Activated naive CD4-positive, alpha-beta T cell treated with anti-CD3 and anti-CD28 coated beads, Interleukin-2, amount 50 U/mL, for 72 hours (primary cell): ENCODE measurements at regions not wholly inside any gene's neighbourhood (a gene's known extent, or its start where the extent isn't known, plus 50 kb on each side); places are given as distances from the start of the nearest gene placed in this dataset.

Experiments
- ATAC-seq, 2 donors: fragments of 150-1000 bp; cut with Tn5 transposase; 2 replicates each; pipeline ENCODE4 v1.10.0; 2021; ENCODE audit warnings: mild to moderate bottlenecking in 2 of 2, moderate library complexity in 2 of 2
- DNase-seq, 2 donors: peaks; one replicate each; pipeline ENCODE4 v3.0.0; 2021 to 2022; ENCODE audit warnings: low spot score in 2 of 2
- H3K27ac Mint-ChIP-seq, 2 donors: one replicate each; pipeline ENCODE4 v1.8.0; 2022; ENCODE audit warnings: mild to moderate bottlenecking in 2 of 2, mixed read lengths in 2 of 2
- H3K36me3 Mint-ChIP-seq, 2 donors: one replicate each; pipeline ENCODE4 v1.8.0; 2022; ENCODE audit warnings: mixed read lengths in 2 of 2
- H3K9me3 Mint-ChIP-seq, 2 donors: one replicate each; pipeline ENCODE4 v1.8.0; 2022; ENCODE audit warnings: mixed read lengths in 2 of 2

DNA sequence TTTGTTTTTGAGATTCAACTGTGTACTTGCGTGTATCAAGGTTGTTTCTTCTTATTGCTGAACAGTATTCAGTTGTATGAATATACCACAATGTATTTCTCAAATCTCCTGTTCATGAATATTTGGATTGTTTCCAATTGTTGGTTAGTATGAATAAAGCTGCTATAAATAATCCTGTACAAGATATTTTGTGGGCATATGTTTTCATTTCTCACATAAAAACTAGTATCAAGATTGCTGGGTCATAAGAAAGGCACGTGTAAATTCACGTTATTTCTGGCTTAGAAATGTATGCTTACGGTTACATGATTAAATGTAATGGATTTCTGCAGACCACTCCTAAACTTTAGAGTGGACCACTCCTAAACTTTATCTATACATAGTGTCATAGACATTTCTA is 96.6 kb downstream of the BTBD3 start:
- Mint-ChIP-seq H3K9me3 (peaks cover 0 to 8% of the 10 kb centered on the region in 2 donors), H3K36me3 (peaks cover 0 to 10% of the 10 kb centered on the region in 2 donors), H3K27ac (no peak overlapping the region)
- DNase-seq (no peak), ATAC-seq (no peak)

DNA sequence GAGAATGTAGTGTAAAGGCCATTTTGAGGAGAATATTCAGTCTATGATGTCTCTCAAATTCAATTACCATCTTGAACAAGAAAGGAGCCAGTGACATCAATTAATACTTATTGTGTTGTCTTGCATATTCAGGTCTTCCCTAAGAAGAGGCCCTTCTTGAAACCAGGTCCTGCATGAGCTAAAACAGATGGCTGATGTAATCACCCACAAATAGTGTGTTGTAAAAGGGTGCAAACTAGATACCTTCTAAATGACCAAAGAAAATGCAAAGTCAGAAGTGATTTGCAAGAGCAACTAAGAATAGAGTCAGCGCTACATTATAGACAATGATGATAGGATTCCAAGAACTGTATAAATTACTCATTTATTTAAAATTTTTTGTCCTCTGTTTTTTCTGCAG is 97.0 kb downstream of the BTBD3 start:
- H3K9me3 Mint-ChIP-seq: peaks cover 0 to 8% of the 10 kb centered on the region in 2 donors

DNA sequence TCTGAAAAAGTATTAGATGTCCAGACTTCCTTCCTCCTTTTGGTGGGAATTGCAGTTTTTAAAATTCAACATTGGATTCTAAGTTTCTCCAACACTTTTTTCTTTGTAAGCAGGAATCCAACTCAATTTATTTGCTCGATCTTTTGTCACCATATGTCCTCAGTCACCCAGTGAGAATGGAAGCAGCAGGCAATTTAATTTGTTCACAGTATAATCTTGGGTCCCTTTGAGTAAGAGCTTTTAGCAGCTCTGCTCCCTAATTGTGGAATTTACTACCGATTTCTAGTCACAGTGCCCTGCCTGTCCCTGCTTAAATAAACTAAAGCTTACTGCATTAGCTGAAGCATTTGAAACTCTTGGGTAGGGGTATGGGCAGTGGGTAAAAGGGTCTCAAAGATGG is 98.6 kb downstream of the BTBD3 start:
- Mint-ChIP-seq H3K27ac (no peak overlapping the region), H3K36me3 (peaks cover 0 to 10% of the 10 kb centered on the region in 2 donors), H3K9me3 (peaks cover 0 to 8% of the 10 kb centered on the region in 2 donors)
- DNase-seq (no peak), ATAC-seq (no peak)

More for the DNA sequence above, 97.0 kb downstream of the BTBD3 start:
- DNase-seq (no peak), ATAC-seq (no peak)
- peaks cover 0 to 10% of the 10 kb centered on the region in 2 donors for H3K36me3 Mint-ChIP-seq
- no peak overlapping the region for H3K27ac Mint-ChIP-seq

DNA sequence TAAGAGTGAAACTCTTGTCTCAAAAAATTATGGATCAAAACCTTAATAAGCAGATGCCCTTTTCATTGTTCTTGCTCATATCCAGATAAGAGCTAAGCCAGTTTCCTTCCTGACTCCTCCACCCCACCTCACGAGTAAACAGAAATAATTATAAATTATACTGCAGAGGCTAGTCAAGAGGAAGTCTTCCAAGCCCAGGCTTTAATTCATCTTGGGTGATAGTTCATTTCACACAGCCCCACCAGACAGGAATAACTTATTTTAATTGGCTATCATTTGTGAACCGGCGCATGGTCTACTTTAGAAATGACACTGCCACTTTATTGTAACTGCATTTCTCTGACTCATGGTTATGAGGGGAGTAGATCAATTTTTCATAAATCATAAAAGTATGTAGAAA is 102.0 kb downstream of the BTBD3 start:
- H3K27ac Mint-ChIP-seq: no peak overlapping the region
- DNase-seq (no peak), ATAC-seq (no peak)
- H3K36me3 Mint-ChIP-seq: peaks cover 0 to 10% of the 10 kb centered on the region in 2 donors
- H3K9me3 Mint-ChIP-seq: peaks cover 1 to 8% of the 10 kb centered on the region in 2 donors

DNA sequence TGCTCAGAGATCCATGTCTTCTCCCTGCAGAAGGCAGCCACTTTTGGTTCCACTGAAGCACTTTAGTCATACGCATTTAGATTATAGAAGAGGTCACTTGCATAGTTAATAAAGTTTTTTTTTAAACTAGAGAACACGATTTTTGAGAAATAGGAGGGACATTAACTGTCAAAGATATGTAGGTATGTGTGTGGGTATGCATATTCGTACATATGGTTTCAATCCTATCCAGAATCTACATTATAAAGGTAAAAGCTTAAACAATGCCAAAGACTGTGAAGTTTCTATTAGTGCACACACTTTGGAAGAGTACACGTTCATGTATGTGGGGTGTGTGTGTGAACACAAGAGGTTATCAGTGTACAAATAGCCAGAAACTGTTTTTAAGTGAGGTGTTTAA is 103.2 kb downstream of the BTBD3 start:
- ATAC-seq (no peak), DNase-seq (no peak)
- Mint-ChIP-seq H3K36me3 (peaks cover 0 to 10% of the 10 kb centered on the region in 2 donors), H3K9me3 (peaks cover 5 to 11% of the 10 kb centered on the region in 2 donors), H3K27ac (no peak overlapping the region)

DNA sequence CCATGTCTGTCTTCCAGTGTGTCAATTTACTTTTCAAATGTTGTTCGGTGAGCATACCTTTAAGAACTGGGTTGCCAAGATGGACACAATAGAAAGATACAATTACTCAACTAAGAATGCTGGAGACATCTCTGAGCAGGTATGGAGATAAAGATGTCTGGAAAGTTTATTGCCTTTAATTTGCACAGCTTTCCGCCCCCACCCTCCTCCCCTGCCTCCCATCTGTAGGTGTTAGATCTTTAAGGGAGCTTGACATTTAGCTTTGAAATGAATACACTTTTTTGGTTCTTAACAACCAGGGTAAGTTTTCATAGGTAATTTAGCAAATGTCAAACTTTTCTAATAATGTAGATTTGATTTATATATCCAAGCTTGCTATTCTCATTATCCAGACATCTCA is 104.4 kb downstream of the BTBD3 start:
- ATAC-seq (no peak), DNase-seq (no peak)
- H3K9me3 Mint-ChIP-seq: peaks cover 9 to 16% of the 10 kb centered on the region in 2 donors
- peaks cover 0 to 9% of the 10 kb centered on the region in 2 donors for H3K36me3 Mint-ChIP-seq
- H3K27ac Mint-ChIP-seq: no peak overlapping the region

DNA sequence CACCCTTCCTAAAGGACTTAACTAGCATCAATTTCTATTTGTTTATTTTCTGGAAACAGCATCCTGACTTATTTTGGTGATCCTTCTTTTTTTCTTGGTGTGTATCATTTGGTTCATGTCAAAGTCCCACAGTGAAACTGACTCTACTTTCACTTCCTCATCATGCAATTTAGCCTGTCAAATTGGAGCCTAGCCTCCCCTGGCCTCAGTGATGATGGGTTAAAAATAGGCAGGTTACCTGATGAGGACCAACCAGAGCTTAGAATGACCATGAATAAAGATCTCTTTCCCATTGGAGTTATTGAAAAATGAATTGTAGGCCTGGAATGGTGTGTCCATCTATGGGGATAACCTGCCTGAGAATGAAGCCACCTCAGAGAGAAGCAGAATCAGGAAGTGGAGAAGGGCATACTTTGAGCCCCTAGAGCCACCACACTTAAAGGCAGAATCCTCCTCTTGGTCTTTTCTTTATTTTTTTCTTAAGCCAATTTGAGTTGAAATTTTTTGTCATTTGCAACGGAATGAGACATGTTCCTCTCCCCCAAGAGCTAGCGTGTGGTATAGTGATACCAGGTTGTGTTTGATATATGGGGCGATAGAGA is 105.6 kb downstream of the BTBD3 start:
- no peak for ATAC-seq
- Mint-ChIP-seq H3K9me3 (peaks cover 9 to 12% of the 10 kb centered on the region in 2 donors), H3K36me3 (no peaks in the 10 kb centered on the region), H3K27ac (no peak overlapping the region)
- no peak for DNase-seq

DNA sequence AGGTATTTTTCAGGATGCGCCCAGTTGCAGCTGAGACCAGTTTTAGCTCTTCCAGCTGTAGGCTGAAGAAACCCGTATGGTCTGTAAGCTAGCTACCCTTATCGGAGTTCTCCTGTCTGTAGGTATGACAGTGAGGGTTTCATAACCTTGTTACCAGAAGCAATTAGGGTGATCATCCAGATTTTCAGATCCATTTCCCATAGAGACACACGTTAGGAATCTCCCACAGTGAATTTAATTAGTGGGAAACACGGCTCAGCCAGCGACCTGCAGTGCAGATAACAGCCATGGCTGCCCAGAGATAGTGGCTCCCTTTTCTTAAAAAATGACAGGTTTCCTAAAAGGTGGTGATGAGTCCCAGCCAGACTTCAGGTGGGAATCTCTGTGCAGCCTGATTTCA is 111.1 kb downstream of the BTBD3 start:
- H3K27ac Mint-ChIP-seq: no peak overlapping the region
- no peaks in the 10 kb centered on the region for H3K36me3 Mint-ChIP-seq
- ATAC-seq (no peak), DNase-seq (no peak)
- peaks cover 7 to 9% of the 10 kb centered on the region in 2 donors for H3K9me3 Mint-ChIP-seq

DNA sequence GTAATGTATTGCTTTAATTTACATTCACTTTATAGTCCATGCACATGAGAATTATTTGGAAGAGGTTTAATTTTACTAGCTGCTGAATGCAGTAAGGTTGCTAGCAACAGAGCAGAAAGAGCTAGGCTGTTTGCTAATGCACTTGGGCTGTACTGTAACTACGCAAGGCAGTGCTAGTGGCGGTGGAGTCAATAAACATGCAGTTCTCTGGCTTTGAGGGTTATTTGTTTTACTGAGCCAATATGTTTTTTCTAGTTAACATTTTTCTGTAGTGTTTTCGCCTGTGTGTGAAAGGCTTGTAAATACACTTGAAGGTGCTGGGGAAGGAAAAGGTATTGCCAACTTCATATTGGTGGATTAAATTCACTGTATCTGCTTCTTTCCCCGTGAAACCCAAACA is 112.8 kb downstream of the BTBD3 start:
- DNase-seq (no peak), ATAC-seq (no peak)
- Mint-ChIP-seq H3K27ac (no peak overlapping the region), H3K9me3 (peaks cover 4 to 7% of the 10 kb centered on the region in 2 donors), H3K36me3 (no peaks in the 10 kb centered on the region)

DNA sequence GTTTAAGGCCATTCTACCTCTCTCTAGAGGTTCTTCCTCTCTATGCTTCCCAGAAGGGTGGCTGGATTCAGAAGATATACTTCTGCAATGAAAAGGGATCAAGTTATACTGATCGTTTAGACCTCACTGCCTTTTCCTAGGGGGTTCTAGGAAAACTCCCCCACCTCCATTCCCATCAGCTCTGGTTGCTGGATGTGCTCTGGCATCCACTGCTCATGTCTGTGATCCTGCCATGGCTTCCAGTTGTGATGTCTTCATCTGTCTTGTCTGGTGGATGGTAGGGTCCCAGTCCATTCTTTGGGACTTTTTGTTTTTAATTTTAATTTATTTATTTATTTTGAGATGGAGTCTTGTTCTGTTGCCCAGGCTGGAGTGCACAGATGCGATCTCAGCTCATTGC is 118.4 kb downstream of the BTBD3 start:
- Mint-ChIP-seq H3K36me3 (no peaks in the 10 kb centered on the region), H3K9me3 (no peaks in the 10 kb centered on the region), H3K27ac (no peak overlapping the region)
- DNase-seq (no peak), ATAC-seq (no peak)

DNA sequence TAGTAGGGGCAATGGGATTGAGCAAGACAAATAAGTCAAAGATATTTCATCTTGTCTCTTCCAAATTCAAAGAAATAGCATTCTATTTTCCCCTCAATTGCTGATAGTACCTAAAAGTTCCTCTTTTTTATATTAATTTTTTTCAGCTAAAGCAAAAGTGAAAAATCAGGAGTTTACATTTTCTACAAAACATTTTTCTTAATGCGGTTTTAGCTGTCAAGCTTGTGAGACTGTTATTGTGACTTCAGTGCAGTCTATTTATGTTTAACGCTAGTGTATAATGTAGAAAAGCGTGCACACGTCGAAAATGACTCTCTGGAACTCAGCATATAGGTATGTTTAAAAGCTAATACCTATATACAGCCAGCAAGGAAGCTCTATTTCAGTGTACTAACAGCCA is 119.8 kb downstream of the BTBD3 start:
- no peak overlapping the region for H3K27ac Mint-ChIP-seq
- no peaks in the 10 kb centered on the region for H3K36me3 Mint-ChIP-seq
- no peak for DNase-seq
- H3K9me3 Mint-ChIP-seq: no peaks in the 10 kb centered on the region
- no peak for ATAC-seq

DNA sequence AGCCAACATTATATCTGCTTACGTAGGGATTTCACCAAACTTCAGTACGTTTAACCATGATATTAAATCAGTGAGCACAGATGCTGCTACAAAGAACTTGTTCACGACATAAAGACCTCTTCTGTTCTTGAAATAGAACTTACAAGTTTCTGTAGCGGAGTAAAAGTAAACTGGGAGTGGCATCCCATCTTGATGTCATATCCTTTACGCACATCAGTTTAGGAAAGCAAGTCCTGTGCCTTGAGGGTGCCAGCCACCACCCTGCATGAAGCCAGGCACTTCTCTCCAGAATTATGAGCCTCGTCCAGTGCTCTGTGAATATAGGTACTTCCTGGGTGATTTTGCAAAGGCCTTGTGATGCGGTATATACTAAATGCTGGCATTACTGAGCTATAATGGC is 122.6 kb downstream of the BTBD3 start:
- no peak for ATAC-seq
- no peaks in the 10 kb centered on the region for H3K36me3 Mint-ChIP-seq
- no peak for DNase-seq
- no peak overlapping the region for H3K27ac Mint-ChIP-seq
- H3K9me3 Mint-ChIP-seq: no peaks in the 10 kb centered on the region

DNA sequence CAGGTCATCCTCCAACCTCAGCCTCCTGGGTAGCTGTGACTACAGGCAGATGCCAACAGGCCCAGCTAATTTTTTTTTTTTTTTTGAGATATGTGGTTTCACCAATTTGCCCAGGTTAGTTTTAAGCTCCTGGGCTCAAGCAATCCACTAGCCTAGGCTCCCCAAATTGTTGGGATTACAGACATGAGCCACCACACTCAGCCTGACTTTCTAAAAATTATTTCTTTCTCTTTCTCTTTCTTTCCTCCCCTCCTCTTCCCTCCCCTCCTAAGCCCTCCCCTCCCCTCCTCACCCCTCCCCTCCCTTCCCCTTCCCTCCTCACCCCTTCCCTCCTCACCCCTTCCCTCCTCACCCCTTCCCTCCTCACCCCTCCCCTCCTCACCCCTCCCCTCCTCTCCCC is 127.3 kb downstream of the BTBD3 start:
- Mint-ChIP-seq H3K36me3 (no peaks in the 10 kb centered on the region), H3K27ac (no peak overlapping the region), H3K9me3 (peaks cover 5 to 8% of the 10 kb centered on the region in 2 donors)
- ATAC-seq (no peak), DNase-seq (no peak)

DNA sequence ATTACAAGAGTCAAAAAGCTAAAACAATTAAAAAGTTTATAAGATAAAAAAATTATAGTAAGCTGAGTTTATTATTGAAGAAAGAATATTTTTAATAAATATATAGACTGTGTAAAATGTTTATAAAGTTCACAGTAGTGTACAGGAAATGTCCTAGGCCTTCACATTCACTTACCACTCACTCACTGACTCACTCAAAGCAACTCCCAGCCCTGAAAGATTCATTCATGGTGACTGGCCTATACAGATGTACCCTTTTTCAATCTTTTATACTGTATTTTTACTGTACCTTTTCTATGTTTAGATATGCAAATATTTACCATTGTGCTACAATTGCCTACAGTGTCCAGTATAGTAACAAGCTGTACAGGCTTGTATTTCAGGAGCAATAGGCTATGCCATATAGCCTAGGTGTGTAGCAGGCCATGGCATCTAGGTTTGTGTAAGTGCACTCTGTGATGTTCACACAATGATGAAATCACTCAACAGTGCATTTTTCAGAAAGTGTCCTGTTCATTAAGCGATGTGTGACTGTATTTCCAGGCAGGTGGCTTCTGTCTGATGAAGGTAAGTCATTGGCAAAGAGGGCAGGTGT is 130.2 kb downstream of the BTBD3 start:
- ATAC-seq: no peak
- DNase-seq: no peak
- Mint-ChIP-seq H3K36me3 (no peaks in the 10 kb centered on the region), H3K27ac (no peak overlapping the region), H3K9me3 (peaks cover 8 to 13% of the 10 kb centered on the region in 2 donors)

DNA sequence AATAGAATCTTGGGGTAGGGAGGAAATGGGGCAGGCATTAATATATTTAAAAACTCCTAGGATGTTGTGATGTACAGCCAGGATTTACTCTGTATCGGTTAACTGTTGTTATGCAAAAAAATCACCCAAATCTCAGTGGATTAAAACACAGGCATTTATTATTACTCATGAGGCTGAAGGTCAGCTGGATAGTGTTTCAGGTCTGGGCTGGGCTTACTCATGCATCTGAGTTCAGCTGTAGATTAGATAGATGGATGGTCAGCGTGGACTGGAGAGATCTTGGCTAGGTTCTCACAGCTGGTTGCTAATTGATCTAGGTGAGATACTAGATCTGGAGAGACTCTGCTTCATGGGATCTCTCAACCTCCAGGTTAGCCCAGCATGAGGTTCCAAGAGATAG is 131.4 kb downstream of the BTBD3 start:
- no peak for DNase-seq
- no peak for ATAC-seq
- Mint-ChIP-seq H3K27ac (no peak overlapping the region), H3K9me3 (peaks cover 8 to 13% of the 10 kb centered on the region in 2 donors), H3K36me3 (no peaks in the 10 kb centered on the region)

DNA sequence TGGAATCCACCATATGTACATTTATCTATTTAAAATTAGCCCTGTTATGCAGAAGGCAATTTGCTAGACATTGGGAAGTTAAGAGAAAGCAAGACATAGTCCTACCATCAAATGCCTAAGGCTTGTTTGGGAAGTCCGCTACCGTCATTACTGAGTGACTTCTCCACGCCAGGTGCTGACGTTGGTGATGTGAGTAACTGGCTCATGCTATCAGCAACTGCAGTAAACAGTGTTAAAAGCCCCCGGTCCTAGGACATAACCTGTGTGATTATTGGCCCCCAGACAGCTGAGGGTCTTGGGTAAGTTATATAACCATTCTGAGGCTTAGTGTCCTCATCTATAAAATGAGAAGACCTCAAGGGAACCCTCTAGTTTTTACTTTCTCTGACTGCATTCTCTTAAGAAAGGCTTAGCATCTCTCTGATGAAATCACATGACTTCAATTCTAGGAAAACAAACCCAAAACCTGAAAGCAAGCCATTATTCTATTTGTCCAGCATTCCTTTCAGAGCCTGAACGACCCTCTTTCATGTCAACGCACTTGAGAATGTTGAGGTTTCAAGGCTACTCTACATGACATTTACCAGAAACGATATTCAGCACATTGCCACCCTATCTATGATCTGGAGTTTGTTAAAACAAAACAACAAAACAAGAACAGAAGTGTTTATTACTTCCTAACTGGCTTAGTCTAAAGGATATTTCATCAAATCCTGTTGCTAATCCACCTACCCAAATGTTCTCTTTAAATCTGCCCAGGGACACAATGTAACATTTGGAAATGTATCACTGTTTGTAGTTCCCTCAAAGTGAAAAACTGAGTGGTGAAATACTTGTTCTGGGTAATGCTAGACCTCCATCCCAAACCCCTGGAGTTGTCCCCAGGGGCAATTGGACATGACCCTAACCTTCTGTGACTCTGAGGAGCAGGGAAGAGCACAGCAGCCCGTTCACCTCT is 133.8 kb downstream of the BTBD3 start:
- ATAC-seq: no peak
- no peak for DNase-seq
- Mint-ChIP-seq H3K27ac (no peak overlapping the region), H3K36me3 (no peaks in the 10 kb centered on the region), H3K9me3 (peaks cover 7 to 9% of the 10 kb centered on the region in 2 donors)

DNA sequence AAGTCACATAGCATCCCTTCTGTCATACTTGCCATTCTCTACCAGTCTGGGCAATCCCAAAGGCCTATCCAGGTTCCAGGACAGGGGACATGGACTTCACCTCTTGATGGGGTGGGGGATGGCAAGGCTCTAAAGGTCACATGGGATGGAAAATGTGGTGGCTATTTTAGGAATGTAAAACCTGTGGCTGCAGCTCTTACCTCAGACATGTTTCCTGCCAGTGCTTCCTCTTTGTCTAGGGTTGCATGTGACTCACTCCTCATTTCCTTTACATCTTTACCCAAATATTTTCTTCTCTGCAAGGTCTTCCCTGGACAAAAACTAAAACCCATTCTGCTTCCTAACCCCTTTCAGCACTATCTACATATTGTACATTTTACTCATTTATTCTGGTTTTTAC is 135.7 kb downstream of the BTBD3 start:
- ATAC-seq (peak in 1 of 2 donors; percentile 36), DNase-seq (no peak)
- Mint-ChIP-seq H3K27ac (peak overlapping the region in 1 of 2 donors; percentile 47), H3K36me3 (peaks cover 0 to 3% of the 10 kb centered on the region in 2 donors), H3K9me3 (peaks cover 3 to 4% of the 10 kb centered on the region in 2 donors)
